SK-N-SH (cell line): ENCODE measurements at regions not wholly inside any gene's neighbourhood (a gene's known extent, or its start where the extent isn't known, plus 50 kb on each side); places are given as distances from the start of the nearest gene placed in this dataset.

Experiments used
- CTCF ChIP-seq: fragments of 200-600 bp; sonication (generic); IDR thresholded peaks from 2 replicates; pipeline ENCODE4 v1.6.1; 2017; ENCODE audit warnings: antibody characterized with exemption, mild to moderate bottlenecking, moderate library complexity
- EP300 ChIP-seq, 2 experiments: IDR thresholded peaks; 2 replicates each; pipeline versions ENCODE4 v1.4.0 to v1.6.1; 2012; ENCODE audit warnings: borderline replicate concordance in 1 of 2, low read depth in 1 of 2, low read length in 1 of 2
- EZH2phosphoT487 ChIP-seq: fragments of 200-600 bp; sonication (generic); IDR thresholded peaks from 2 replicates; pipeline ENCODE4 v1.6.1; 2017; ENCODE audit warnings: low read depth, mixed run types, mild to moderate bottlenecking, antibody characterized with exemption, moderate library complexity, borderline replicate concordance
- FOXJ3 ChIP-seq: sonication (generic); formaldehyde crosslinking; IDR thresholded peaks from 2 replicates; pipeline ENCODE4 v1.5.1; 2020; ENCODE audit warnings: mild to moderate bottlenecking, missing genetic modification reagents
- FOXM1 ChIP-seq: IDR thresholded peaks from 2 replicates; pipeline ENCODE4 v1.4.0; 2012; ENCODE audit warnings: low read depth, mild to moderate bottlenecking
- JUND ChIP-seq: IDR thresholded peaks from 2 replicates; pipeline ENCODE4 v1.4.0; 2012
- MAX ChIP-seq: IDR thresholded peaks from 2 replicates; pipeline ENCODE4 v1.4.0; 2012; ENCODE audit warnings: low read depth
- MEF2A ChIP-seq: IDR thresholded peaks from 2 replicates; pipeline ENCODE4 v1.4.0; 2012; ENCODE audit warnings: low read depth, borderline replicate concordance
- MXI1 ChIP-seq: IDR thresholded peaks from 2 replicates; pipeline ENCODE4 v1.6.1; 2012; ENCODE audit warnings: mild to moderate bottlenecking, low read depth, low read length, improper control_type of control experiment
- RFX5 ChIP-seq: IDR thresholded peaks from 2 replicates; pipeline ENCODE4 v1.6.1; 2012; ENCODE audit warnings: mild to moderate bottlenecking, improper control_type of control experiment, low read length
- TF ChIP-seq, protein P1 (sequence below): IDR thresholded peaks from 2 replicates; pipeline ENCODE4; 2012

- TF ChIP-seq CTCF, result no peak
- TF ChIP-seq EP300 (IDR thresholded peaks at IDR 0.05; ENCODE audit: borderline replicate concordance in 1 of 2, low read depth in 1 of 2, low read length in 1 of 2), result no peak
- no peak for TF ChIP-seq RFX5
- no peak for TF ChIP-seq EZH2phosphoT487
- TF ChIP-seq JUND, result no peak
- no peak for TF ChIP-seq MEF2A
- TF ChIP-seq MXI1, result no peak
- no peak for TF ChIP-seq FOXM1
- TF ChIP-seq, protein P1, sequence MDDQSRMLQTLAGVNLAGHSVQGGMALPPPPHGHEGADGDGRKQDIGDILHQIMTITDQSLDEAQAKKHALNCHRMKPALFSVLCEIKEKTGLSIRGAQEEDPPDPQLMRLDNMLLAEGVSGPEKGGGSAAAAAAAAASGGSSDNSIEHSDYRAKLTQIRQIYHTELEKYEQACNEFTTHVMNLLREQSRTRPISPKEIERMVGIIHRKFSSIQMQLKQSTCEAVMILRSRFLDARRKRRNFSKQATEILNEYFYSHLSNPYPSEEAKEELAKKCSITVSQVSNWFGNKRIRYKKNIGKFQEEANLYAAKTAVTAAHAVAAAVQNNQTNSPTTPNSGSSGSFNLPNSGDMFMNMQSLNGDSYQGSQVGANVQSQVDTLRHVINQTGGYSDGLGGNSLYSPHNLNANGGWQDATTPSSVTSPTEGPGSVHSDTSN, result no peak
- TF ChIP-seq MAX, result no peak
- TF ChIP-seq FOXJ3, result no peak
Measured at GRCh38 chr5:118777189-118777736, 211.1 kb downstream of the DTWD2 start.
